Fibroblast of villous mesenchyme (primary cell): ENCODE measurements at regions not wholly inside any gene's neighbourhood (a gene's known extent, or its start where the extent isn't known, plus 50 kb on each side); places are given as distances from the start of the nearest gene placed in this dataset.

Source experiments
- DNase-seq: peaks from one replicate; pipeline ENCODE4 v3.0.0-alpha.2; 2010; ENCODE audit warnings: low read depth
- H3K4me3 ChIP-seq: 2 replicates; pipeline ENCODE4 v1.5.1; 2011; ENCODE audit warnings: low read depth, mild to moderate bottlenecking, low read length
- CTCF ChIP-seq: IDR thresholded peaks from 2 replicates; pipeline ENCODE4 v1.5.1; 2012; ENCODE audit warnings: low read depth, mild to moderate bottlenecking, low read length; ENCODE audit not compliant: insufficient read depth

DNA sequence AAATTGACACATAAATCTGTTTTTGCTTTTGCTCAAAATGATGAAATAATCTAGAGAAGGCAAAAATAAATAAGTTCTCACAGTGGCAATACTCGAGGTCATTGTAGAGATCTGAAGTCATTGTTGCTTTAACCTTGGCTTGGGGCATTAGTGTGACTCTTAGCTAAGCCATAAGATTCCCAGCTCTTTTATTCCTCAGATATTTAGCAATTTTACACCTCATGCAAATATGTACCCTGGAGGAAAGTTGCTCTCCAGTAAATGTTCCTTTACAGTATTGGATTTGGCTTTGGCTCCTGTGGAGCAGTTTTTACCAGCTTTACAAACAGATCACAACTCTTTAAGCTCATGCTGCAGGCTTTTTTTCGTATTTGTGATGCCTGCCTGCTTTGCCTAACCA, 134.2 kb upstream of the NABP1 start:
- no peak overlapping the region for H3K4me3 ChIP-seq
- no peak for DNase-seq
- TF ChIP-seq CTCF = no peak

DNA sequence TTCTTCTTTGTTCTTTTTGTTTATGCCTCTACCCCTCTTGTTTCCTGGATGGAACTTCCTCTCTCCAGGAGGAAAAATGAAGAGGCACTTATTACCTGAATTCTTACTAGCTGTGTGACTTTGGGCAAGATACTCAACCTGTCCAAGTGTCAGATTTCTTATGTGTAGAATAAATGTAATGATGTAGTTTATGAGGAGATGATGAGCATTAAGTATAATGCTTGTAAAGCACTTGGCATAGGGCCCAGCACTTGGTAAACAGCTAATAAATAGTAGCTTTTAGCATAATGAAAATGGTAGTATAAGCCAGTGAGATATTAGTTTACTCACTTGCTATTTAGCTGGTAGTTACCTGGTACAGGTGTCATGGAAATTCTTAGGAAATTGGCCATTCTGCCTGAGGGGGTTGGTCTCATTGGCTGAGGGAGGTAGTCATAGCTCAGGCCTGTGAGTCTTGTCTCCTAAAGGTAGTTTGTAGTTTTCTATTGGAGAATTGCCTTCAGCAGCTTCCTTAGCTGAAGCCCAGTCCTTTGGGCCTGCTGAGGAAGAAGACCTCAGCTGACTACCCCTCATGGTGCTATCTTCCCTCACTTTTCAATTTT, 133.4 kb upstream of the NABP1 start:
- no peak for TF ChIP-seq CTCF
- no peak for DNase-seq
- H3K4me3 ChIP-seq = no peak overlapping the region

DNA sequence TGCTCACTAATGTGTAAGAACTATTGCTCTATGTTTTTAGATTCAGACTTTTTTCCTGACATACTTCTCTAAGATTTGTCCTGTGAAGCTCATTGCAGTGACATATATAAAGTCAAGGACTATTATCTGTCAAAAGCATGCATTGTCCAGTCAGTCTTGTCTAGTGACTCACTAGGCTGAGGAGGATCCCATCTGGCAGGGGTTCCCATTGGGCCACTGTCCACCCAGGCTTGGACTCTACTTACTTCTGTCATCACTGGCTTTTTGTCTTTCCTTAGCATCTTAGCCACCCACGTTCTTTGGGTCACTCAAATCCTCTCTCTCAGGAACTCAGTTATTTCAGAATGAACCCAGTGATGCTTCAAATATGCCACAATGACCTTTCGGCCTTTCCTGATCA, 132.6 kb upstream of the NABP1 start:
- no peak for DNase-seq
- no peak for TF ChIP-seq CTCF
- no peak overlapping the region for H3K4me3 ChIP-seq

DNA sequence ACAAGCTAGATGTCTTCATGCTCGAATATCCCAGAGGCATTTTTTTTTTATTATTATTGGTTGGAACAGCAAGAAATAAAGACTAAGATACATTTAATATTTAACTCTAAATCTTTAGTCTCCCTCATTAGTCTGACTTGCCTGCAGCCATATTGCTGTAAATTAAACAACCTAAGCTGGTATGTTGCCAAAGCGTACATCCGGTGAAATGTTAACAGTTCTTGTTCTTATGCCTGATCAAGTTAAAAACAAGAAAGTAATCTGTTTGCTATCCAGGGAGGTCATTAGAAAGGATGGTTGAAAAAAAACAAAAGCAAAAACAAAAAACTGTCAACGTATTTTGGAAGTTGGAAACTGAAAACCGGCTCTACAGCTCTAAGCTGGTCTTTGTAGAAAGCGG, 125.9 kb upstream of the NABP1 start:
- no peak for TF ChIP-seq CTCF
- peak; percentile 39 for DNase-seq
- H3K4me3 ChIP-seq = peak overlapping the region; percentile 21

DNA sequence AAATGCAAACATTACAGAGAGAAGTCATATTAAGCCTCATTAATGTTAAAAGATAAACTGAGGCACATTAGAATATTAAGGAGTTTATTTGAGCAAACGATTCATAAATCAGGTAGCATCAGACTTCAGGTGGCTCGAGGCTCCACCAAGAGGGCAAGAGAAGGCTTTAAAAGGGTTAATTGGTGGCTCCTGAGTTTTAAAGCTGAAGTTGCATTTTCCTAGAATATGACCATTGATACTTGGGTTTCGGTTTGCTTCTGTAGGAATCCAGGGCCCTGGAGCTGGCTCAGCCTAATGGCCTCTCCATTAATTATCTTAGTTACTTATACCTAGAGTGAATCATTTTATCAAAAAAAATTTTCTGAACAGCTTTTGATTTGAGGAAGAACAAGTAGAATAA, 123.7 kb upstream of the NABP1 start:
- no peak overlapping the region for H3K4me3 ChIP-seq
- no peak for DNase-seq
- no peak for TF ChIP-seq CTCF

DNA sequence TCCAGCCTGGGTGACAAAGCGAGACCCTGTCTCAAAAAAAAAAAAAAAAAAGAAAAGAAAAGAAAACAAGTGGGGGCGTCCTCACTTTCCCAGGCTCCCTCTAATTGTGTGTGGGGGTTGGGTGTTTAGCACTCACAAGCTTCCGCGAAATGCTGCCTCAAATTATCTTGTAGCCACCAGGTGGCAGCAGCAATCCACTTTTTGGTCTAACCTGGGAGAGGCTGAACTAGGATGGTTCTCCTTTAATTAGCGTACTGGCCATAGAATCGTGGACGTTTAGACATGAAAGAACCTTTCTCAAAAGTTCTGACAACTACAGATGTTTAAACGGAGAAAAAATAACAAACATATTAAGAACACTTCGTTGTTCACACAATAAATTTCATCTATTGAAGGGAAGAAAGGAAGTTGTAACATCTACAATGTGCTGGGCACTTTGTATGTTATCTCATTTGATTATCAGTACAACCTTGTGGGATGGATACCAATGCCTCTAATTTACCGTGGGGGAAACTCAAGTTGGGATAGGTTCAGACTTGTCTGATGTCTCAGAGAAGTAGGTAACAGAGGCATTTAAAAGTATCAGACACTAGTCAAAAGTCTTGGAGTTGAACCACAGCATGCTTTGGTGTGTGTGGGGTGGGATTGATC, 122.7 kb upstream of the NABP1 start:
- DNase-seq = peak; percentile 82
- no peak overlapping the region for H3K4me3 ChIP-seq
- TF ChIP-seq CTCF = peak; percentile 75

GRCh38 chr2:191556463-191556862, 121.5 kb upstream of the NABP1 start:
- TF ChIP-seq CTCF = no peak
- H3K4me3 ChIP-seq = no peak overlapping the region
- no peak for DNase-seq
